ENCODE measurements at regions not wholly inside any gene's neighbourhood (a gene's known extent, or its start where the extent isn't known, plus 50 kb on each side); places are given as distances from the start of the nearest gene placed in this dataset.
A peak's percentile ranks its signal among the peaks of the same experiment; 100 is the strongest.

DNA sequence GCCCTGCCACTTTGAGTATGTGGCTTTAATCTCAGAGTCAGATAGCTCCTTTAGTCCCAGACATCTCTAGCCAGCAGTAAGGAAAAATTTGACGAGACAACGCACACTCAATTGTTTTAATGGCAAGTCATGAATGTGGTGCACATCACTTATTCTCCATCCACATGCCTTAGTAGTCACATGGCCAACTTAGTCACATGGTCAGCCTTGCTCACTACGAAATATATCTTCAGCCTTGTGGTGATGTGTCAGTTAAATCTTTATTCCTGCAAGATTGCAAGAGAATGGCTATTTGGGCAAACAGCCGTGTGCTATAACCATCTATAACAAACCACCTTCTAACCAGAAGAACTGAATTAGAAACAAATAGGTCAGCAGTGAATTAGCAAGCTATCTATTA is 871.1 kb upstream of the CELF2 start:
- Histone ChIP-seq H3K9me3 (no peaks in the 10 kb centered on the region), H3K27me3 (no peaks in the 10 kb centered on the region), H3K36me3 (no peaks in the 10 kb centered on the region), H3K4me3 (ENCODE audit: low read depth, low read length) (no peak overlapping the region), H3K4me1 (no peaks in the 10 kb centered on the region)
- TF ChIP-seq, protein P1, sequence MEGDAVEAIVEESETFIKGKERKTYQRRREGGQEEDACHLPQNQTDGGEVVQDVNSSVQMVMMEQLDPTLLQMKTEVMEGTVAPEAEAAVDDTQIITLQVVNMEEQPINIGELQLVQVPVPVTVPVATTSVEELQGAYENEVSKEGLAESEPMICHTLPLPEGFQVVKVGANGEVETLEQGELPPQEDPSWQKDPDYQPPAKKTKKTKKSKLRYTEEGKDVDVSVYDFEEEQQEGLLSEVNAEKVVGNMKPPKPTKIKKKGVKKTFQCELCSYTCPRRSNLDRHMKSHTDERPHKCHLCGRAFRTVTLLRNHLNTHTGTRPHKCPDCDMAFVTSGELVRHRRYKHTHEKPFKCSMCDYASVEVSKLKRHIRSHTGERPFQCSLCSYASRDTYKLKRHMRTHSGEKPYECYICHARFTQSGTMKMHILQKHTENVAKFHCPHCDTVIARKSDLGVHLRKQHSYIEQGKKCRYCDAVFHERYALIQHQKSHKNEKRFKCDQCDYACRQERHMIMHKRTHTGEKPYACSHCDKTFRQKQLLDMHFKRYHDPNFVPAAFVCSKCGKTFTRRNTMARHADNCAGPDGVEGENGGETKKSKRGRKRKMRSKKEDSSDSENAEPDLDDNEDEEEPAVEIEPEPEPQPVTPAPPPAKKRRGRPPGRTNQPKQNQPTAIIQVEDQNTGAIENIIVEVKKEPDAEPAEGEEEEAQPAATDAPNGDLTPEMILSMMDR (IDR thresholded peaks at IDR 0.05; ENCODE audit: low read depth, low read length) = no peak
- DNase-seq = no peak

DNA sequence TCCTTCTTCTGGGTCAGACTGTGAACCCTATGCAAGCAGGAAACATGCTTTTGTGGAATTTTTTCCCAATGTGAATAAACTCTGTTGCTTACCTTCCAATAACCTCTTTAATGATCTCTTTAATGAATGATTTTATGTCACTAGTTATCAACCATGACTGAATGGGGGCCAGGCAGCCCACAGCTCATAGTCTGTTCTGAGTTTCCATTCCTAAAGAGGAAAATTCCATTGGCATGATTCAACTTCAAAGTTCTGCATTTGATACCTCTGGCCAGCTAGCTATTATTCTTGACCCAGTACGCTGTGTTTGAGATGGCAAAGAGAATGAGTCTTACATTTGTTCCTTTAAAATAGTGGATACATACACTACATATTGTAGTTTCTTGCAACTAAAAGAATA is 867.8 kb upstream of the CELF2 start:
- Histone ChIP-seq H3K36me3 (no peaks in the 10 kb centered on the region), H3K9me3 (no peaks in the 10 kb centered on the region), H3K4me1 (no peaks in the 10 kb centered on the region), H3K27me3 (no peaks in the 10 kb centered on the region), H3K4me3 (ENCODE audit: low read depth, low read length) (no peak overlapping the region)
- no peak for DNase-seq
- TF ChIP-seq, protein P1 (IDR thresholded peaks at IDR 0.05; ENCODE audit: low read depth, low read length) = no peak

DNA sequence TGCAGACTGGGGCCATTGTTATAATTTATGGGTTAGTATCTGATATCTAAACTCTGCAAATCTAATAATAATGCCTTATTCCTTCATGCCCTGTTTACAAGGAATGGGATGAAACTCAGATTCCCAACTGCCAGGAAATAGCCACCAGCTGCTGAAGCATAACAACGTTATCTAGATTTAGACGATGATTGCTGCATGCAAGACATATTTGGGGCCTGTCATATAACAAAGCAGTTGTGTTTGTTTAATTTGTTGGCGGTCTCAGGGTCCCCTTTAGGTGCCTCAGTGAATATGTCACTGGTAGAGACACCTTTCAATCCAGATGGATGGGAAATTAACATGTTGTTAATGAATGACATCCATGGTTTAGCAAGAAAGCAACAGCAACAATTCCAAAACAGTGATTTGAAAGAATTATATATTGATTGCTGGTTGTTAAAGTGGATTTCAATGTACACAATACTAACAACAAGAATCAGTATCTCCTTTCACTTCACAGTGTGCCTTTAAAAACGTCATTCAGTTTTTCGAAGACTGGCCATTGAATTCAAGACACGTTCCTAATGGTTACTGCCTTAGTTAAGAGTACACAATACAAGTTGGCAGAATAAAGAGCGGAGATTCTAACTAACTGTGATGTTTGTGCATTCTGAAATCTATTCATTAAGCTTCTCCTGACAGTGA is 860.6 kb upstream of the CELF2 start:
- Histone ChIP-seq H3K9me3 (no peaks in the 10 kb centered on the region), H3K36me3 (no peaks in the 10 kb centered on the region), H3K27me3 (no peaks in the 10 kb centered on the region), H3K4me3 (ENCODE audit: low read depth, low read length) (no peak overlapping the region), H3K4me1 (no peaks in the 10 kb centered on the region)
- no peak for DNase-seq
- TF ChIP-seq, protein P1 (IDR thresholded peaks at IDR 0.05; ENCODE audit: low read depth, low read length) = no peak

DNA sequence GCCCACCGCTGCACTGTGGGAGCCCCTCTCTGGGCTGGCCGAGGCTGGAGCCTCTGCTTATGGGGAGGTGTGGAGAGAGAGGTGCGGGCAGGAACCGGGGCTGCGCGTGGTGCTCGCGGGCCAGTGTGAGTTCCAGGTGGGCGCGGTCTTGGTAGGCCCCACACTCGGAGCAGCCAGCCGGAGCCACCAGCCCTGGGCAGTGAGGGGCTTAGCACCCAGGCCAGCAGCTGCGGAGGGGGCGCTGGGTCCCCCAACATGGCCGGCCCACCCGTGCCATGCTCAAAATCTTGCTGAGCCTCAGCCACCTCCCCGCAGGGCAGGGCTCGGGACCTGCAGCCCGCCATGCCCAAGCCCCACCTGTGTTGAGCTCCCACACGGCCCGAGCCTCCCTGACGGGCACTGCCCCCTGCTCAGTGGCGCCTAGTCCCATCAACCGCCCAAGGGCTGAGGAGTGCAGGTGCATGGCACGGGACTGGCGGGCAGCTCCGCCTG is 856.8 kb upstream of the CELF2 start:
- Histone ChIP-seq H3K27me3 (no peaks in the 10 kb centered on the region), H3K4me1 (no peaks in the 10 kb centered on the region), H3K36me3 (no peaks in the 10 kb centered on the region), H3K9me3 (no peaks in the 10 kb centered on the region), H3K4me3 (ENCODE audit: low read depth, low read length) (no peak overlapping the region)
- DNase-seq = peak; percentile 2
- TF ChIP-seq, protein P1 (IDR thresholded peaks at IDR 0.05; ENCODE audit: low read depth, low read length) = no peak

DNA sequence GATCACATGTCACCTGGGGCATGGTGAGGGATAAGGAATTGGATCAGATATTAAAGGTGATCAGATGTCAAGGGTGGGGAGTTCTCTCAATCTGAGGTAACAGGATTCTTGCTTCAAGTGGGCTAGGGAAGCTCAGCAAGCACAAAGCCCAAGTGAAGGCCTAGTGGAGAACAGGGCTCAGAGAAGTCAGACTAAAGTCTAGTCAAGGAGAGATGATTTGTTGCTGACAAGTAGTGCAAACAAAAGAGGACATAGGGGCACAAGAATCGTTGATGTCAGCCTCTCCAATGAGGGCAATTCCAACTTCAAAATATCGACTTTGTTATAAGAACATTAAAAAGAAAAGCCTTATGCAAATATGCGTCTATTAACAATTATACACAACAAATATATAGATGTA is 852.8 kb upstream of the CELF2 start:
- TF ChIP-seq, protein P1 (IDR thresholded peaks at IDR 0.05; ENCODE audit: low read depth, low read length) = no peak

DNA sequence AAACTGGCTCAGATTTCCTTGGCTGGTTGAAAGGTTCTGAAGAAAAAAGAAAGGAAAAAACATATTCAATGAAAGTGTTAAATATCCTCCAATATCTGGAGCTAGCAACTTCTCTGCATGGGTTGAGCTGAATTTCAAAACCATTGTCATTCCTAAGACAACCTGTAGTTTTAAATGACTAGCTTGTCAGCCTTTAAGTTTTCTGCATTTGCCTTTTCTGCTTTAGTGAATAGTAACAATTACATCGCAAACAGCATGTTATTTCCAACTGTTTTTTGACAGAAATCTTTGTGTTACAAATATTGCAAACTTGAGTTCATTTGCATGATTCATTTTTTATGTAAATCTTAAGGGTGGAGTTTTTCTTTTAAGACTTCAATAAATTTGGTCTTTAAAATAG is 852.3 kb upstream of the CELF2 start:
- TF ChIP-seq, protein P1 (IDR thresholded peaks at IDR 0.05; ENCODE audit: low read depth, low read length) = no peak
- DNase-seq = no peak
- H3K9me3 ChIP-seq = no peaks in the 10 kb centered on the region
- no peaks in the 10 kb centered on the region for H3K4me1 ChIP-seq
- H3K36me3 ChIP-seq = no peaks in the 10 kb centered on the region
- H3K27me3 ChIP-seq = no peaks in the 10 kb centered on the region
- H3K4me3 ChIP-seq (ENCODE audit: low read depth, low read length) = no peak overlapping the region

More for the DNA sequence above, 852.8 kb upstream of the CELF2 start:
- no peak for DNase-seq
- no peaks in the 10 kb centered on the region for H3K4me1 ChIP-seq
- no peaks in the 10 kb centered on the region for H3K36me3 ChIP-seq
- H3K27me3 ChIP-seq = no peaks in the 10 kb centered on the region
- H3K9me3 ChIP-seq = no peaks in the 10 kb centered on the region
- H3K4me3 ChIP-seq (ENCODE audit: low read depth, low read length) = no peak overlapping the region
